Inferior parietal cortex (tissue), 1 donor: ENCODE measurements at regions not wholly inside any gene's neighbourhood (a gene's known extent, or its start where the extent isn't known, plus 50 kb on each side); places are given as distances from the start of the nearest gene placed in this dataset.
"Not testable (repeated sequence)": the region's sequence is repeated elsewhere in the genome, so short reads cannot be mapped to it uniquely, and the experiment has no call there.

Source experiments
- DNase-seq: peaks from one replicate; pipeline ENCODE4 v3.0.0-alpha.2; 2016; ENCODE audit errors: extremely low spot score

DNA sequence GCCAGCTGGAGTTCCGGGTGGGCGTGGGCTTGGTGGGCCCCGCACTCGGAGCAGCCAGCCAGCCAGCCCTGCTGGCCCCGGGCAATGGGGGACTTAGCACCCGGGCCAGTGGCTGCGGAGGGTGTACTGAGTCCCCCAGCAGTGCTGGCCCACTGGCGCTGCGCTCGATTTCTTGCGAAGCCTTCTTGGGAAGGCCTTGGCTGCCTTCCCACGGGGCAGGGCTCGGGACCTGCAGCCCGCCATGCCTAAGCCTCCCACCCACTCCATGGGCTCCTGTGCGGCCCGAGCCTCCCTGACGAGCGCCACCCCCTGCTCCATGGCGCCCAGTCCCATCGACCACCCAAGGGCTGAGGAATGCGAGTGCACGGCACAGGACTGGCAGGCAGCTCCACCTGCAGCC is 321.6 kb downstream of the SH2D4B start:
- not testable (repeated sequence) for DNase-seq

DNA sequence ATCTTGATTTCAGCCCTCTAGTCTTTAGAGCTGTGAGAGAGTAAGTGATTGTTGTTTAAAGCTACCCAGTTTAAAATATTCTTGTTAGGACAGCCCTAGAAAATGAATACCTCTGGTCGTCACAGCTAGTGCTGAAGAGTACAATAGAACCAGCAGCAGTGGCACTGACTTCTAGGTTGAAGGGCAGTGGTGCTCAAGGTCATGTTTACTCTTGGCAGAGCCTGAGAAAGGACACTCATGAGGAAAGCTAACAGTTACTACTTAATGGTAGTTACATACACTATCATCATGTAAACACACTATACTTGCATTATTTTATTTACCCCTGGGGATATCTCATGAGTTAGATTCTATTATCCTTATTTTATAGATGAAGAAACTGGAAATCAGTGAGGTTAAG is 323.0 kb downstream of the SH2D4B start:
- DNase-seq: no peak

DNA sequence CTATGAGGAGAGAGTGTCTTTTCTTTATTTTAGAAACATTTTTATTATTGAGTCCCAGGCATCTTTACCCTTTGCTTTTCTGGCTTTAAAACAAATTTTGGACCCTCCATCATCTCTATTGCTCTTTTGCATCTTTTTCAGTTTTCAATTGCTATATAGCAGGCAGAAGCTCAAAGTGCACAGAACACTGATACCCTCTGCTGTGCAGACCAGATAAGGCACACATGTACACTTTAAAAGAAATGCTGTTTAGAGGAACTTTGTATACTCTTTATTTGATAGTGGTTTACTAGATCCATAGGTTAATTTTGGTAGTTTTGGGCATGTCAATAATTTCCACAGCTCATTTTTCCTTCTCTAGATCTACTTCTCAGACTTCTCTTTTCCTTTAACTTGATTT is 324.2 kb downstream of the SH2D4B start:
- DNase-seq: no peak

DNA sequence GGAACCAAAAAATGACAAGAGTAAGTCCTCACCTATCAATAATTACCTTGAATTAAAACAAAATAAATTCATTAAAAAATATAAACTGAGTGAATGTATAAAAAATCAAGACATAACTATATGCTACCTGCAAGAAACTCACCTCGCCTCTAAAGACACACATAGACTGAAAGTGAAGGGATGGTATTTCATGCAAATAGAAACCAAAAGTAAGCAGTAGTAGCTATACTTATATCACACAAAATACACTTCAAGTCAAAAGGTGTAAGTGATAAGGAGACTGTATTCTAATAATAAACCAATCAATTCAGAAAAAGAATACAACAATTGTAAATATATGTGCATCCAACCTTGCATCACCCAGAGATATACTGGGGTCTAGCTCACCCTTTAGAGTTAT is 332.6 kb downstream of the SH2D4B start:
- no peak for DNase-seq

DNA sequence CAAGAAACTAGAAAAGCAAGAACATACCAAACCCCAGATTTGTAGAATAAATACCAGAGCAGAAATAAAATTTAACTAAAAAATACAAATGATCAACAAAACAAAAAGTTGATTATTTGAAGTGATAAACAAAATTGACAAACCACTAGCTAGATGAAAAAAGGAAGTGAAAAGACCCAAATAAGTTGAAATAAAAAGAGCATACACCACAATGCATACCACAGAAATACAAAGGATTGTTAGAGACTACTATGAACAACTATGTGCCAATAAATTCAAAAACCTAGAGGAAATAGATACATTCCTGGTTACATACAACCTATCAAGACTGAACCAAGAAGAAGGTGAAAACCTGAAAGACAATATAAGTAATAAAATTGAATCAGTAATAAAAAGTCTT is 333.4 kb downstream of the SH2D4B start:
- no peak for DNase-seq

DNA sequence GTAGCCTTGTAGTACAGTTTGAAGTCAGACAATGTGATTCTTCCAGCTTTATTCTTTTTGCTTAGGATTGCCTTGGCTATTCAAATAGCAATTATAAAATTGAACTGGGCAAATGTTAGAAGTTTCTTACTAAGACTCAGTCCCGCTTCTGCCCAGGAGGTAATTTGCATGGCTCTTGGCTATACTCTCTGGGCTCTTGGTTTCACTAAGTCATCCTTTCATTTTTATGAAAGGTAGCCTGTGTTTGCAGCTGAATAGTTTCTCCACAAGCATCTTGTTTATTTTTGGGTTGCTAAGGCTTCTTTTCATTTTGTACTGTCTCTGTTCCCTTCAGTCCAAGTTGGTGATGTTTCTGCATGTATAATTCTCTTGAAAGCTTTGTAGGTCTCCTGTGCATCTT is 340.6 kb downstream of the SH2D4B start:
- DNase-seq: no peak

DNA sequence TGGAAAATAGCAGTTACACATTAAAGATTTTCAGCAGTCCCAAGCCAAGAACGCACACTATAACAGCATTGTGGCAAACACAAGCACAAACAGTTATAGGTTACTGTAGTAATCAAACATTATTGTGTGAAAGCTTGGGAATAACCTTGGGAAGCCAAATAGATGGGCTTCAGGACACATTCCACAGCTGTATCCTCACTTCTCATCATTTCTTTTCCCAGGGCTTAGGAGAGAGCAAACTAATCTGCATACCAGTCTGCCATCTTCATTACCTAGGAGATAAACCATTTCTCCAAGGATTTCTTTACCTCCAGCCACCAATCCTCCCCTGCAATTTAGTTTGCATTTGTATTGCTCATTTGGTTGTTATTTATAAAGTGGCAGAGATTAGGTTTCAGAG is 352.4 kb downstream of the SH2D4B start:
- DNase-seq: no peak

DNA sequence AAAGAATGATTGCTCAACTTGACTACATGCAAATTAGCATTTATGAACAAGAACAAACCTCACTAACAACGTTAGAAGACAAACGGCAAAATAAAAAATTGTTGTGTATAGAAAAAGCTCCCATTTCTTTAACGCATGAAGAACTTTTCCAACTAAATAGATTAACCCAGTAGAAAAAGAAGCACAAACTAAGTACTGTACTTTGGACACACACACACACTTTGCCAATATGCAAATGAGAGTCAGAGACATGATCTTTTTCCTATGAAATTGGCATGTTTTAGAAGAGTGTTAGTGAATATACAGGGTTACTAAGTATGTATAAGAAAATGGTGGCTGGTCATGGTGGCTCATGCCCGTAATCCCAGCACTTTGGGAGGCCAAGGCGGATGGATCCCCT is 355.6 kb downstream of the SH2D4B start:
- DNase-seq: no peak

DNA sequence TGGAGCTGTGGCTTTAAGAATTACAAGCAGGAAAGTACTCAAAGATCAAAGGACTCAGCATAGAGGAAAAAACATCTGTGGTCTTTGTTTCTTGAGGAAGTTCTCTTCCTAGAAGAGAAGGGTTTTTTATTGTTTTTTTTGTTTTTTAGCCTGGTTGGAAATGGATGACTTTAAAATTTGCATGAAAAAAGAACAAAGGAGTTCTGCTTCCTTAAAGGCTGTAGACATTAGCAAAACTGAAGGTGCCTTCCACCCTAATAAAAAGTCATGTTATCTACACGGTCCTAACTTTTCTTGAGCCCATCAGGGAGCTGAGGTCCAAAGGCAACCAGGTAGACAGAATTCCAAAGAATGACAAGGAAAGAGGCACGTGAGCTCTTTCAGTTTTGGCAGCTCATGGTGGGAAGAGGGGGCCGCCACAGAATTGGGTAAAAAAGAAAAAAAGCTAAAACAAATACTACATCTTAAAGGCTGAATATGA is 356.6 kb downstream of the SH2D4B start:
- DNase-seq: no peak

DNA sequence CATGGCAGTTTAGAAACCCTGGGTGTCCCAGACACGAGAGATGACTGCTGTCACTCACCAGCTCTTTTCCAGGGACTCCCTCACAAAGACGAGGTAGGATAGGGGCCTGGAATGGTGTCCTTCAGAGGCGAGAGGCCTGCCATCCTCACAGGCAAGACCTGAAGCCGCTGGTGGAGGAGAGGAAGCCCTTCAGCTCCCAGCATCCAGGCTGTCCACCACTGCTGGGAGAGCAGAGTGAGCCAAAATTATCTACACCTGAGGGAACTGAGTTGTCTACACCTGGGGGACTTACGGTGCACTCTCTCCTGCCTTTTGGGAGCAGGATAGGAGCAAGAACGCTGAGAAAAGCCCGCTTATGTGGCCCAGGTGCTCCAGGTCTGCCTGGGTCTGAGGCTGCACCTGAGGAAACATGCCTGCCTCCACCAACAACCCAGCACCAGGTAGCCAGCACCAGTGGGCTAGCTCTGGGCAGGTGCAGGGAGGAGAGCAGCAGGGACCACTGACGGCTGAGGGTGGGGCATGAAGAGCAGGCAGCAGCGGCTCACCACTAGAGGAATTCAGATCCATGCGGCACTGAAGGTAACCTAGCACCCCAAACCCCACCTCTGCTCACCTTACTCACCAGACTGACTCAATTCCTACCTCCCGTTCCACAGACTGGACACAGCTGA is 357.2 kb downstream of the SH2D4B start:
- no peak for DNase-seq

DNA sequence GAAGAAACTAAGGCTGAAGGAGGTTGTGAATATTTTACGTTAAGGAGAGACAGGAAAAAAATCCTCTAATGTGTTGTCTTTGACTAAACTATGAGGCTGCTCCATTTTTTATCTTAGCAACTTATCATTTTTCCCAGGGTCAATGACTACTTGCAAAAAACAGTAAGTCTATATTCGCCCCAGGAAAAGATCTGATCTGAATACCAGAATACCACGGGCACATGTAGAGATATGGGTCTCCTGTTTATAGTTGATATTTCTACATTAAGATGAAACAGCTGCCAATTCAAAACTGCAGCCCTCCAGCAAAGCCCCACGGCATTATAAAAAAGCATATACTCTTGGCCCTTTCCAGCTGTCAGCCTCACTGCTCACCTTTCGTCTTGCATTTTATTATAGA is 358.4 kb downstream of the SH2D4B start:
- no peak for DNase-seq

DNA sequence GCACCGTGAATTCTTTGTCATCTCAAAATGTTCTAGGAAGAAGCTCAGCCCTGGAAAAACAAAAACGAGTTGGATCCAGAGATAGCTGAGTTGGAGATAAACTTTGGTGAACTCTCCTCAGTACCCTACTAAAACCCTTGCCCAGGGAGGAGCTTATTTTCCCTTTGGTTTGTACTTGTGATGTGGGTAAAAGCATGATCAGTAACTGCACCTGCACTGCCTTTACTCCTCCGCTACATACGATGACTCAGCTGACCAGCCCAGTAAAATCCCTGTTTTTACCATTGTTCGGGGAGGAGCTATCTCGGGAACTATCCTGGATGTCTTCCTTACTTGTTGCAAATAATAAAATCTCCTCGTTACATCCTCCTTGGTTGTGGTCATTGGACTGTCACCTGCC is 359.3 kb downstream of the SH2D4B start:
- DNase-seq: no peak

DNA sequence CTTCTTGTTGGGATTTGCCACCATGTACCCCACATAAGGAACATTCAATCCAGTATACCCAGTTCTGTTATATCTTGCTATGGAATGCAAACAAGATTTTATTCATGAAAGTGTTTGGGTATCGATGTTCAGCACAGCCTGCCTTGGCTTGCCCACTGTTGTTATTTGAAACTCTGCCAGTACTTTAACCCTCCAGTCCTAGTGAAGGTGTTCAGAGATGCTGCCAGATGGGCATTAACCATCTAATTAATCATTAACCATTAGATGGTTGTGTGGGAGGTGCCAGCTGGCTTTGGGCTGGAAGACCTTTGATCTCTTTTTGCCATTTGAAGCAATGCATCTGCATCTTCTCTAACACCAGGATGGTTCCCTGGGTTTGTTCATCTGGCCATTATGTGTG is 363.0 kb downstream of the SH2D4B start:
- DNase-seq: no peak

DNA sequence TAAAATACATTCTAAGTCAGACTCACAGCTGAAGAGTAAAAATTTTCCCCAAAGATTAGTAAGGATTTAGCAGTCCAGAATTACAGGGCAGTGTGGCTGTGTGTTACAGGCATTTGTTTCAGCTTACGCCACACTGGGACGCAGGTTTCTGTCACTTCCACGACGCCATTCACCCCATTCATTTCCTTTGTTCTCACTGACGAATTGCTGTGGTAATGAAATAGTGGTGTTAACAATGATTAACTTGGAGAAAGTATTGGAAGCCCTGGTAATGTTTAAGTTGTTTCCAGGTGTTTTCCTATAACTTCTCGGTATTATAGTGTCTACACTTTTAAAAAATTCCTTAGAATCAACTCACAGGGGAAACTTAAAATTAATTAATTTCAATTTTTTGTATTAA is 370.9 kb downstream of the SH2D4B start:
- DNase-seq: no peak

DNA sequence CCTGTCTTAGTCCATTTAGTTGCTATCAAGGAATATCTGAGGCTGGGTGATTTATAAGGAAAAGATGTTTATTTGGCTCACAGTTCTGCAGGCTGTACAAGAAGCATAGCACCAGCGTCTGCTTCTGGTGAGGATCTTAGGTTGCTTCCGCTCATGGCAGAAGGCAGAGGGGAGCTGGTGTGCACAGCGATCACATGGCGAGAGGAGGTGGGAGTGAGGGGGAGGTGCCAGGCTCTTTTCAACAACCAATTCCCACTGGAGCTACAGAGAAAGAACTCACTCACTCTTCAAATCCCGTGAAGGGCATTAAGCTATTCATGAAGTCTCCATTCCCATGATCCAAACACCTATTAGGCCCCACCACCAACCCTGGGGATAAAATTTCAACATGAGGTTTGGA is 371.6 kb downstream of the SH2D4B start:
- no peak for DNase-seq

DNA sequence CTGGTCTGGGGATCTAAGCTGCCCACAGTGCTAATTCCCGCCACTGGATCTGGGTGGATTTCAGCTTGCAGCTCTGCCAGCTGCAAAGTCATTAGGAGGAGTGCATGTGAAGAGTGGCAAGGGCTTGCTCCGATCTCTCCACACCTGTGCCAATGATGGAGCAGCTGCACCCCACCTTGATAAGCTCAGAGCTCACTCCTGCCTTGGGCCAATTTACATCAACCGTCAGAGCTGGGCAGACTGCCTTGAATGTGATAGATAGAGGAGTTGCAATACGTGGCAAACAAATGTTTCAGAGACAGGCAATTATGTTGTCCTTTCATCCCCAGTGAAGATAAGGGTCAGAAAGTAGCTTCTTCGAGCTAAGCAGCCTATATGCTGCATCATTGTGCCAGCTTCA is 379.9 kb downstream of the SH2D4B start:
- no peak for DNase-seq

DNA sequence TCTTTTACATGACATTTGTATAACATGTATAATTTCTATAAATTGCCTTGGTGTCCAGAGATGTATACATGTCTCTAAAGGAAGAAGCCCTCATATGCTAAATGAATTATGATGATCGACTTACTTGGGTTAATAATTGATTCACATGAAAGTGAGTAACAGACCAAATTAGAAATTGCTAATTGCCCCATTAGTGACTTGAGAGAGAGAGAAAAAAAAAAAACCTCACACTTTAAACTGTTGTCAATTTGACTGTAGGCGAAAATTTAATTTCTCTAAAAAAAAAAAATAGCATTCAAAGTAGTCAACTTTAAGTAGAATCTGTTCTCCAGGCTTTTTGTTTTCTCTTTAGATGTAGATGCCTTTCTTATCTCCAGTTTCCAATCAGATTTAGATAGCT is 383.3 kb downstream of the SH2D4B start:
- DNase-seq: no peak

DNA sequence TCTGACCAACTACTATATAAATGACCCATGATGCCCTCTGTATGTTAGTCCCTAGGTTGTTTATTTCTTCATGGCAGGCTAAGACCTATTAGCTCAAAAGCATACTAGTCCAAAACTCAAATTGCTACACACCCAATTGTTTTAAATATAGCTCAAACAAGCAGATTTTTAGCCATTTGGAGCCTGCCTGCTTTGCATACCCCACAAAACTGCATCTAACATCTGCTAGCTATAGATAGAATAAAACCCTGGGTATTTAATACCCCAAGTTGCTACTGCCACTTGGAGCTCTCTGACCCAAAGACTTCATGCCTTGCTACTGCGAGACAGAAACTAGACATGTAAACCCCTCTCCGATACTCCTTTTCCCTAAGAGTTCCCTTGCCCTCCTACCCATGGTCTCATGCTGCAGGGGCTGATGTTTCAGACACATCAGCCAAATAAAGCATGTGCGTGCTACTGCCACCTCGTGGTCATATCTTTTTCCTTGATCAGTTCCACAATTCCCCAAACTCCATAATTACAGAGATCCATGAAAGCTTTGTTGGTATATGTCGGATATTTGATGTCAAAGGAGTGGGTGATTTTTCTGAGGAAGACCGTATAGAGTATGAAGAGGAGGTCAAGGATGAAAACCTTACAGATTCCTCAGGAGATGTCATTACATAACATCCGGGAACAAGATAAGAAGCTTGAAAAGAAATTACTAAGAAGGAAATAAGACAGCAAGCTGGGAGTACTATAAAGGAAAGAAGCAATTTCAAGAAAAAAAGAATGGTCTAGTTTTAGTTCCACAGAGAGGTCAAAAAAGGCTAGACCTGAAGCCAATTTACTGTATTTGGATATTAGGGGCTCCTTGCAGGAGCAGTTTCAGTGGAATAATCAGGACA is 386.6 kb downstream of the SH2D4B start:
- peak; percentile 75 for DNase-seq

DNA sequence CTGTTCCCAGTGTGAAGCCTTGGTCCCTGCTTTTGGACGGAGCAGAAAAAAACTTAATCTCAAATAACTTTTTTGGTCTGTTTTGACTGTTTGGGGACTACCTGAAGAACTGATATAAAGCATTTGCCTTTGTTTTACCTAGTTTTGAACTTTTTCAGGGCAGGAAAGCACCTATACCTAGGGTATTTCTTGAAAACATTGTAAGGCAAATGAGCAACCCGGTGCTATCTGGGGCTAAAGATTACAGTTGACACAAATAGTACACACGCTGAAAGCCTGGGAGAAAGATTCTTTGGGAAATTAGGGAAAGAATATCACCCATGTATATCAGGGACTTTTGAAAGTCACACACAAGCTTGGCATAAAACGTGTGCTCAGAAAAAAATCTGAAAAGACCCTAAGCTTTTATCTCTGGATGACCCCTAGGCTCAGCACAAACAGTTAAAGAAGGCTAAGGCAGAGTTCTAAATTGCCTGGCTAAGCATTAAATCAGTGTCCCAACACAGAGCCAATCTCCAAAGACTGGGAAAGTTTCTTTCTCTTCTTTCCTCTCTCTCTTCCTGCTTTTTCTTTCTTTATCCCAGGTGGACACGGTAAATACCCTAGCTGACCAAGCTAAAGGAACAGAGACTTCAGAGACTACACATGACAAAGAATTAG is 389.8 kb downstream of the SH2D4B start:
- DNase-seq: no peak

DNA sequence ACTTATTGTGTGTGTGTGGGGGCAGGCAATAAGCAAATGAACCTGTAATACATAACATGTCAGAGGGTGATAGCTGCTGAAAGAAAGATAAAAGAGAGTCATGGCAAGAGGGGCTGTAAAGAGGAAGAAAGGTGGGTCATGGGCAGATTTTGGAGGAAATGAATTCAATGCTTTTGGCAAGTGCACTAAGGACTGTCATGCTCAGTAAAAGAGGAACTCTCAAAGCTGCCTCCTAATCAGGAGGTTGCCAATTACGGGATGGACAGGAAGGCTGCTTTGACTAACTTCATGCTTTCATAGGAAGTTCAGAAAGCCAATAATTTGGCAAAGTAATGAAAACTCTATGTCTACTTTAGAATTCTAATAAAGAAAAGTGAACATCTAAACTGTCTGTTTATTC is 401.2 kb downstream of the SH2D4B start:
- DNase-seq: no peak

DNA sequence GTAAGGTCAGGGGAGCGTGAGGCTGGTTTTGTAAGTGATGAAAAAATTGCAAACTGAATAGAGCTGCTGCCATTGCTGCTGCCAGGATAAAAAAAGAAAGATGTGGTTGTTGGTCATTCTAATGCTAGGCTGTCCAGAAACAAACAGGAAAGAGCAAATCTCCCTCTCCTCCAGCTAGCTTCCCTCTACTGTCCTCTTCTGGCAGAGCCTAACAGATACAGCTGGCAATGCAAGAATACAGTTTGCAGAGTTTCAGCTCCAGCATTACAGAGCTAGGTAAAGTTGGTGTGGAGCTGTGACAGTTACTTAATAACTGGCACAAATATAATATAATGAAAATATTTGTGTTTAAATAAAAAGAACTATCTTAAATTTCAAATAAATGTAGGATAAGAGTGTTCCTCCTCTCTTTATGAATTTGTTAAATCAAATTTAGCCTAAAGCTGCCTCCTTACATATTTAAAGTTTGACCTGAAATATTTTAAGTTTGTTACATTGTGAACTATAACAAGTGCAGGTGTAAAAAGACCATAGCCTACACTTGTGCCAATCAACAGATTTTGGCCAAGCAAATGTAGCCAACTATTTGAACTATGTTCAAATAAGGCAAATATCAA is 407.7 kb downstream of the SH2D4B start:
- DNase-seq: peak; percentile 39

DNA sequence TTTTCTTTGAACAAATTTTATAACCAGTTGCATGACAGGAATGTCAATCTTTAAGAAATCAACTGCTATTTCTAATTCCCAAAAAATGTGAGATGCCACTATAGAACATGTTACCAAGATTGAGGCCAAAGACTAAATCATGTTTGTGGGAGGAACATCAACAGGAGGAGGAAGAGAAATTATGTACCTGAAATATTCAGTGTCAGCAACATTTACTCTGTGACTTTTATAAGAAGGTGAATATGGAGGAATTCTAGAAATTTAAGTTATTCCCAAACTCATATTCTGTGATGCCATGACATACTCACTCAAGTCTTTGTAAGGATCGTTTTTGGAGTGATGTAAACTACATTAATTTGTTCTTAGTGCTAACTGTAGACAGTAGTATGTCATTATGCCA is 408.4 kb downstream of the SH2D4B start:
- DNase-seq: no peak
